GM12874 (cell line): ENCODE measurements at regions not wholly inside any gene's neighbourhood (a gene's known extent, or its start where the extent isn't known, plus 50 kb on each side); places are given as distances from the start of the nearest gene placed in this dataset.

Source experiments
- TF ChIP-seq, protein P1 (sequence below): IDR thresholded peaks from 2 replicates; pipeline ENCODE4 v1.5.1; 2011; ENCODE audit warnings: low read depth, mild to moderate bottlenecking, control low read depth, low read length, moderate library complexity; ENCODE audit not compliant: insufficient read depth

DNA sequence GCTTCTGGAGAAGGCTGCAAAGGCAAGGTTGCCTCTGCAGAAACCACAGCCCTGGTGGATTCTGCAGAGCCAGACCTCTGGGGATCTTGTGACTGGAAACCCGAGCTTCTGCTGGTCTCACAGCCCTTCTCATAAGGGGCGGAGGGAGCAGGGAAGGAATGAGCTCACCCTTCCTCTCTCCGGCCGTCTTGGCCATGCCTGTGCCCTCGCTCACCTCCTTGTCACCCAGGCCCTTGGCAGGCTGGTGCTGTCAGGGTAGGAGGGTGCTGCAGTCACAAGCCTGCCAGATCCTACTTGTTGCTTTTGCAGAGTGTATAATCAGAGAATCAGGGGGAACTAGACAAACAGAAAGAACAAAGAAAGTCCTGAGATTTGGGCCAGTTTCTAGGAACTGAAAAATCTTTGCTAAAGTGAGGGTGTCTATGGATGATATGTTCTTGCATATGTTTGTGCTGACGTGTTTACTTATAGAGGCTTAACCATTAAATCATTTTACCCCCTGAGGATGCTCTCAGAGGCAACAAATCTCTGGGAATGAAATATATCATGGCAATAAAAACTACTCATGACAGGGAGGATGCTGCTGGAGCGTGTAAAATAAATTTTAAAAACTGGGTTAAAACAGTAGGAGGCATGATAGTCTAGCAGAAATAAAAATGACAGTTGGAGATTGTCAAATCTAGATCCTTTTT, 244.9 kb upstream of the SOX4 start:
- TF ChIP-seq, protein P1, sequence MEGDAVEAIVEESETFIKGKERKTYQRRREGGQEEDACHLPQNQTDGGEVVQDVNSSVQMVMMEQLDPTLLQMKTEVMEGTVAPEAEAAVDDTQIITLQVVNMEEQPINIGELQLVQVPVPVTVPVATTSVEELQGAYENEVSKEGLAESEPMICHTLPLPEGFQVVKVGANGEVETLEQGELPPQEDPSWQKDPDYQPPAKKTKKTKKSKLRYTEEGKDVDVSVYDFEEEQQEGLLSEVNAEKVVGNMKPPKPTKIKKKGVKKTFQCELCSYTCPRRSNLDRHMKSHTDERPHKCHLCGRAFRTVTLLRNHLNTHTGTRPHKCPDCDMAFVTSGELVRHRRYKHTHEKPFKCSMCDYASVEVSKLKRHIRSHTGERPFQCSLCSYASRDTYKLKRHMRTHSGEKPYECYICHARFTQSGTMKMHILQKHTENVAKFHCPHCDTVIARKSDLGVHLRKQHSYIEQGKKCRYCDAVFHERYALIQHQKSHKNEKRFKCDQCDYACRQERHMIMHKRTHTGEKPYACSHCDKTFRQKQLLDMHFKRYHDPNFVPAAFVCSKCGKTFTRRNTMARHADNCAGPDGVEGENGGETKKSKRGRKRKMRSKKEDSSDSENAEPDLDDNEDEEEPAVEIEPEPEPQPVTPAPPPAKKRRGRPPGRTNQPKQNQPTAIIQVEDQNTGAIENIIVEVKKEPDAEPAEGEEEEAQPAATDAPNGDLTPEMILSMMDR: no peak

DNA sequence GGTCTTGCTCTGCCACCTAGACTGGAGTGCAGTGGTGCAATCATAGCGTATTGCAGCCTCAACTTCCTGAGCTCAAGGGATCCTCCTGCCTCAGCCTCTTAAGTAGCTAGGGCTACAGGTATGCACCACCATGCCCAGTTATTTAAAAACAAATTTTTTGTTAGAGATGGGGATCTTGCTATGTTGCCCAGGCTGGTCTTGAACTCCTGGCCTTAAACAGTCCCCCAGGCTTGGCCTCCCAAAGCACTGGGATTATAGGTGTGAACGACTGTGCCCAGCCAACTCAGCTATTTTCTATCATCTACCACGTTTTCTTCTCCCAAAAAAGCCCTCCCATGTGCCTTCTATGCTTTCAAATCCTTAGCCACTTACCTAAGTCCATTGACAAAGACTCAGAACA, 243.7 kb upstream of the SOX4 start:
- TF ChIP-seq, protein P1: no peak

DNA sequence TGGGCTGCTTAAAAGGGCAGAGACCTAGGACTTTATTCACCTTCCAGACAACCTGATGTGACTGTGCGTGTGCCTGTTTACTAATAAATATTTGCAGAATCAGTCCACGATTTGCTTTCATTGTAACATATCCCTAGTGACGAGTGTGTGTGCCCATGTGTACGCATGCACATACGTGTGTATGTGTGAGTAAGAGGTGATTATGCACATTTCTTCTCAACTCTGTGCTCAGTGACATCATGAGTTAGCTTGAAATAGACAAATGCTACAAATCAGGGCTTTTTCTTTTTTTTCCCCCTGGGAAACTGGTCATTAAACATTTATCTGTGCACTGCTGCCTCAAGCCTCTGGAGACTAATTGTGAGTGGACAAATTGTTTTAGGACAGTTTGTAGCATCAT, 242.6 kb upstream of the SOX4 start:
- TF ChIP-seq, protein P1: no peak

DNA sequence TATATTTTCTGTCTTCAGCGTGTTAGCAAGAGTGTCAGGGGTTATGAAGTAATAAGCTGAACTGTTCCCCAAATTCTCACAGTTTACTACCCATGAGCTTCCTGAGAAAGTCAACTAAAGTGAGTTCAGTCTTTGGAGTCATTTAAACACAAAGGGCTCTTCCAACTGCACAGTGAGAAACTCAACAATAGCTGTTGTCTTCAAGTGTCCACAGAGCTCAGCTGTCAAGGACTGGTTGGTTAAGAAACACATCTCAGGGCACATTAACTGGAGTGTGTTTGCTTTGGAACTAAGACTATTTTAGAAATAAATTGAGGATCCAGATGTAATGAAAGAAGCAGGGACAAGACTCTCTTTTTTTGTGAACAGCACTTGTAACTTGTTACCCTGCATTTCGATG, 241.4 kb upstream of the SOX4 start:
- TF ChIP-seq, protein P1: no peak

DNA sequence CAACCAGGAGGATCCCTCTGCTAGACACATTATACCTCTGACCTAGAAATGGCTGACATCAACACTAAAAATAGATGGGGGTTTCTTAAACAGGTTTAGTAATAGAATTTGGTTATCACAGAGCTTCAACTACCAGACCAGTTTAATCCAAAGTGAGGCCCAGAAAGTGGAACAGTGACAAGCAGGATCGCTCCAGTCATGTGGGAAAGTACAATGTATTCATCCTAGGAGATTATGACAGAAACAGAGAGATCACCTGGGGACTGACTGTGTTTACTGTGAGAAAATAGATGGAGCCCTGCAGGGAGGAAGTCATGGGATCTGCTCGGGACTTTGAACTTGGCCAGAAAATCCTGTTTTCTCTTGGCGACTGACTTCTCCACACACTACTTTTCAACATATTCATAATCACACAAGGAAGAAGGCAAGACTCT, 238.7 kb upstream of the SOX4 start:
- TF ChIP-seq, protein P1: no peak

DNA sequence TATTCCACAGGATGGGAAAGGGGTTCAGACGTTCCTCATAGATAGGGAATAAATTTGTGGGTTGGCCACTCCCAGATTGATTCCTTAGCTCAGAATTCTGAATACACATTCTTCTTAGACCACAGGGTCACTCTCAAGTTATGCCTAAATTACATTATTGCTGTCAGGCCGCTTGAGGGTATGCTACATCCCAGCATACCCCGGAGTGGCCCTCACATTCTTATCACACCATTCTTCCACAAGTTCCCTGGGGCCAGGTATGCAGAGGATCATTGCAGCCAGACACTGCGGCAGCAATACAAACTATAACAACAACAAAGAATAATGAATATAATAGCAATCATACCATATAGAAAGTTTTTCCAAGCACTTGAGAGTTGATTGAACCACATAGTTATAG, 237.9 kb upstream of the SOX4 start:
- TF ChIP-seq, protein P1: no peak

DNA sequence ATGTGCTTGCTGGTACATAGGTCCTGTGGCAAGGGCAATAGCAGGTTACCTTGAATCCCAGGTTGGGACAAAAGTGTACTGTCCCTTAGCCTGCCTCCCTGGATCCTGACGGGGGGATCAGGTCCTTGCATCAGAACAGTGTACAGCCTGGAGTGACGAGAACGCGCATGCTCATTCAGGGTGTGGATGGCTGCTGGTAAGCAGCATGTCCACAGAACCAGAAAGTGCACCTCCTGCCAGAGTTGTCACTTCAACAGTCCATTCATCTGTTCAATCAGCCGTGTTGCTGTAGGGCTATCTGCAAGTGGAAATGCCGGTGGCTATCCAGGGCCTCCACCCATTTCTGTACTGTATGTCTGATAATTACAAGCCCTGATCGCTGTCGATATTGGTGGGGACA, 236.3 kb upstream of the SOX4 start:
- TF ChIP-seq, protein P1: no peak
